HG02678 (cell line): ENCODE measurements at regions not wholly inside any gene's neighbourhood (a gene's known extent, or its start where the extent isn't known, plus 50 kb on each side); places are given as distances from the start of the nearest gene placed in this dataset.

Experiments used
- ATAC-seq: cut with Tn5 transposase; IDR thresholded peaks from one replicate; pipeline ENCODE4 v1.9.1; 2021; ENCODE audit warnings: mild to moderate bottlenecking, moderate library complexity; ENCODE audit not compliant: unreplicated experiment

DNA sequence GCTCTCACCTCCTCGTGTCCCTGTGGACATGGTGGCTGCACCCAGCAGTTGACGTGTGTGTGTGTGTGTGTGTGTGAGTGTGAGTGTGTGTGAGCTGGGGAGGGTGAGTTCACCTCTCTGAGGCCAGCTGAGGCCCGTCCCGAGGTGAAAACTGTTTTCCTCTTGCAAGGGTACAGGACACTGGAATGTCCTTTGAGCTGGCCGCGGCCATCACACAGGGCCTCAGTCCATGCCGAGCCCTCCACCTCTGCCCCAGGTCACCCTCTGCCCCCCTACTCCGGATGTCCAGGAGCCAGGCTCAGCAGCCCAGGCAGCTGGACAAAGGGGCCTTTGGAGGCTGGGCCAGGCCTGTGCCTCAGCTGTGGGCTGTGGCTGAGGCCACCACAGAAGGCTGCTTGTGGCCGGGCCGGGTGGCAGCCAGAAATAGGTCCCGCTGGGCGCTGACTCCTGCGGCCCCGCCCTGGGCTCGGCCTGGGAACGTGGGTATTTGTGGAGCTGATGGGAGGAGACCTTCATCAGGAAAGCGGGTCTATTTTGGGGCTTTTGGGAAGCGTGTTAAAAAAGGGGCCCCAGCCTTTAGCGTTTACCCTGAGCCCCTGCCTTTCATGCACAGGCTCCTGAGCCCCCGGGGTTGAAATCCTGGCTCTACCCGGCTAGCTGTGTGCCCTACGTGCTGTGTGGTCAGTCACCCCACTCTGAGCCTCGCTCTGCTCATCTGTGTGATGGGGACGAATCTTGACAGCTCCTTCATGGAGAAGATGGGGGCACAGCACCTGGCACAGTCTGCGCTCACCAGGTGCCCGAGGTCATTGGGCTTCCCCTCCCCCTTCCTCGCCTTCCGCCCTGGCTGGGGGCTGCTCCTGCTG is 75.1 kb upstream of the IER5L start:
- no peak for ATAC-seq

DNA sequence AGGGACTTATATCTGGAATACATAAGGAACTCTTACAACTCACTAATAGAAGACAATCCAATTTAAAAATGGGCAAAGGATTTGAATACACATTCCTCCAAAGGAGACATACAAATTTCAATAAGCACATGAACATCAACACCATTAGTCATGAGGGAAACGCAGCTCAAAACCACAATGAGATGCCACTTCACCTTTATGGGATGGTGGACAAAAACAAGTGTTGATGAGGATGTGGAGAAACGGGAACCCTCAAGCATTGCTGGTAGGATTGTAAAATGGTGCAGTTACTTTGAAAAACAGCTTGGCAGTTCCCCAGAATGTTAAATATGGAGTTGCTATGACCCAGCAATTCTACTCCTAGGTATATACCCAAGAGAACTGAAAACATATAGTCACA is 72.7 kb upstream of the IER5L start:
- ATAC-seq = no peak

- ATAC-seq = no peak
Observed at GRCh38 chr9:129247285-129248153, 69.5 kb upstream of the IER5L start.

- no peak for ATAC-seq
Observed at GRCh38 chr9:129245276-129245675, 67.2 kb upstream of the IER5L start.

GRCh38 chr9:129242971-129243561 is 65.0 kb upstream of the IER5L start:
- no peak for ATAC-seq

DNA sequence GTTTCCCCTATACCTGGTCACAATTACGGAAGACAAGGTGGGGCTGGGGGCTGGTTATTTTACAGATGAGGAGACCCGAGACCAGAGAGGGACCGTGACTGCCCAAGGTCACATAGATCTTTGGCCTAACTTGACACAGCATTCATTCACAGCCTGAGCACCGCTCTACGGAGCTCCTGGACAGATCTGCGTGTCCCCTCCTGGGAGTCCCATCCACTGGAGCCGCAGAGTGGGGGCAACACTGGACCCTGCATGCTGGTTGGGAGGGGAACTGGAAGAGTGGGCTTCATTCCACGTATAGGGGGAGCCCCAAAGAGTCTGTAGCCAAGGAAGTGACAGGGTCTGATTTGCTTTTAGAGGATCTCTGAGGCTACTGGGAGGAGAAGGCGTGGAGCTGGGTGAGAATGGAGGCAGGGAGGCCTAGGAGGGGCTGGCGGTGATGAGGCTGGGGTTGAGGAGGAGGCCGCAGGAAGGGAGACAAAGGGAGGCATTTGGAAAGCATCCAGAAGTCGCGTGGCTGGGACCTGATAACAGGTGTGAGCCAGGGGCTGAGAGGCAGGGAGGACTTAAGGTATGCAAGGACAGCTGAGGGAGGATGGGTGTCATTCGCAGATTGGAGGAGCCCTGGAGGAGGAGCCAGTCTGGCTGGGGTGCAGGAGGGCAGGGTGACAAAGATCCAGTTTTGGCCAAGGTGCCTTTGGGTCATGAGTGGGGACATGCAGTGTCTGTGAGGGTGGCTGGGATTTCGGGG is 64.3 kb upstream of the IER5L start:
- ATAC-seq = no peak

DNA sequence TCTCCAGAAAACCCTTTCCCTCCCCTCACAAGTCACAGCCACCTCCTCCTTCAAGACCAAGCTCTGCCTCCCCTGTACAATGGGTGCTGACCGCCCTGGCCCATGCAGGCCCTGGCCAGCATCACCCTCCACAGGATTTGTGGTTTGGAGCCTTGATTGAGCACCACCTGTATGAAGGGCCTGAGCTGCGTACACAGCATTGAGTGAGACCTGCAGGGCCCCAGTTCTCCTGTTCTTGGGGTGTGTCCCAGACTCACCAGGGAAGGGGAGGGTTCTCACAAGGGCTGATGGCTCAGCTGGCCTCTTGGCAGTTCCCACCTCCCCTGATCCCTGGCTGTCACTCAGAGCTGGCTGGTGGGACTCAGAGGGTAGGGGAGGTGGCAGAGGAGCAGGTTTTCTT is 63.7 kb upstream of the IER5L start:
- no peak for ATAC-seq

DNA sequence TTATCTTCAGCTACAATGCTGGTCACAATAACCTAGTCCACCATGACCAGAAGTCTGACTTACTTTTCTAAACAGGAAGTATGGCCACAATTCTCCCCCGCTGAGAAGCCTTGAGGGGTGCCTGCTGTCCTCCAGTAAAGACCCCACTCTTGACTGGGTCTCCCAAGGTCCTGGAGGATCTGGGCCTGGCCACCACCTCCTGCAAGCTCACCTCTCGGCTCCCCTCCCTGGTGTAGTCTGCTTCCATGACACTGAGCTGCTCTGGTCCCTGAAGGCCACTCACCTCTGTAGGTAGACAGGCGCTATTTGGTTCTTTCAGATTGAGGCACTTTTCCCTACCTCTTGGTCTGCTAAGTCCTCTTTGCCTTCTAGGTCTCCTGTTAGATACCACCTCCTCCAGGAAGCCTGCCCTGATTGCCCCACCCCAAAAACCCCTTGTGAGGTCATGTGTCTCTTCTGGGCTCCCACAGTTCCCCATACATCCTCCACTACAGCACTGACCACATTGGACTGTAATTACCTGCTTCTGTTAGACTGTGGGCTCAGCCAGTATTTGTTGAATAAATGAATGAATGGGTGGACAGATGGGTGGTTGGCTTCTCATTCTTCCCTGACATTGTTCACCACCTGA is 62.6 kb upstream of the IER5L start:
- no peak for ATAC-seq

GRCh38 chr9:129239946-129240490 is 62.0 kb upstream of the IER5L start:
- no peak for ATAC-seq

DNA sequence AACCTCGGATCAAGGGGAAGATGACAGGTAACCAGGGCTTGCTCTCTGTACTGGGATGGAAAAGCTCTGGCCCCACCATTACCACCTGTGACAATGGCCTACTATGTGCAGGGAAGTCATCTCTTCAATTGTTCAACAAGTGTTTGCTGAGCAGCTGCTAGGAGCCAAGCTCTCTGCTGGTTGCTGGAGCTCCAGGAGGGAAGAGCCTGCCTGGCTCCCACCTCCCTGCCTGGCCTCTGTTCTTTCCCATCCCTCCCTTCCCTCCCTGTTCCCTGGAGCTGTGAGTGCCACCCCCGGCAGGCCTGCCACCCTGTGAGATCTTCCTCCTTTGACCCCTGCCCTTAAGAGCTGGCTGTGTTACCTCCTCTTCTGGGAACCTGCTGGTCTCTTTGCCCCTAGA is 59.7 kb upstream of the IER5L start:
- no peak for ATAC-seq

DNA sequence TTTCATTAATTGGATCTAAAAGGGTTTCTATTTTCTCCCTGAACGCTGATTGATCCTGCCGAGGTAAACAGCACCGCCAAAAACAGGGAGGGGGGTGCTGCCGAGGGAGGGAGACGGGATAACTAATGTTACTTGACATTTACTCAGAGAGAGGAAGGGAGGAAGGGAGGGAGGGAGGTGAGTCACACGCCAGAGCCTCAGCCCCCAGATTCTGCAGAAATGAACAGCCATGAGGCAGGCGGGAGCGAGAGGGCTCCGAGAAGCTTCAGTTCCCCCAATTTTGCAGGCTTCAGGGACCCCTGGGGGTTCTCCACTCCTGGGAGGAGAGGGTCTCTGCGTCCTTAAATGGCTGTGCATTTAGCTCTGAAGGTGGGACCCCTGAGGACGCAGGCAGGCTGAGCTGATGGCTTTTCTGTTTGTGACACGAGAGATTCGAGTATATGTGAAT is 59.1 kb upstream of the IER5L start:
- no peak for ATAC-seq

GRCh38 chr9:129236441-129237145 is 58.5 kb upstream of the IER5L start:
- no peak for ATAC-seq

DNA sequence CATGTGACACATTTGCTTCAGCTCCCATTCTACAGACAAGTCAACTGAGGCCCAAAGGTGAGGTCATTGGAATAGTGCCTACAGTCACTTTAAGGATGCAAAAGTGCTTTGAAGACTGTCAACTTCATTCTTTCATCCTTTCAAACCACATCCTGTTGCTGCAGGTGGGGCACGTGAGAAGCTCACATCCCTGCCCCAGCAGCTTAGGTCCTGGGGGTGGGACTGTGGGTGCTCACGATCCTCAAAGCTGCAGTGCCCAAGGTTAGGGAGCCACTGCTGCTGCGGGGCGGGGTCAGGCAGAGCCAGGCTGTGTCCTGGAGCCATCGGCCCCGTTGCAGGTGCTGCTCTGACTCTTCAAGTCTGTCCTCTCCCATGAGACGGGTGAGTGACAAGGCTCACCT is 57.9 kb upstream of the IER5L start:
- no peak for ATAC-seq

- ATAC-seq = no peak
Observed at GRCh38 chr9:129235041-129235930, 57.2 kb upstream of the IER5L start.

DNA sequence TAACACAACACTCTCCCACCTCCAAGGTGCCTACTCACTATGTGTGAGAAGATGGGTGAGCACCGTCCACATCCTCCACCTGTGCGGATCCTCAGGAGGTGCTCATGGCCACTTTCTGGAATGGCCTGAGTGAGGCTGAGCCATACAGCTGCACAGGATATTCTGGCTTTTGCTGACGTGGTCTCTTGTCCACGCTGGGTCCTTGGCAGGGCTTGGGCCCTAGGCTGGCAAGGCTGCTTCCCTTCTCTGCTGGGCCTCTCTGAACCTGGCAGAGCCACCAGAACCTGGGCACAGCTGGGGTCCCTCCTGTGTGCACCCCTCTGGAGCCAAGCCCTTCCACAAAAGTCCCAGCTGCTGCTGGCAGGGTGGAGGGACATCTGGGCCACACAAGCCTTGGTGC is 56.4 kb upstream of the IER5L start:
- ATAC-seq = no peak

GRCh38 chr9:129232839-129233591 is 55.0 kb upstream of the IER5L start:
- ATAC-seq = no peak

- ATAC-seq = no peak
Observed at GRCh38 chr9:129231759-129232158, 53.7 kb upstream of the IER5L start.
